GM19035 (cell line): ENCODE measurements at regions not wholly inside any gene's neighbourhood (a gene's known extent, or its start where the extent isn't known, plus 50 kb on each side); places are given as distances from the start of the nearest gene placed in this dataset.

Source experiments
- ATAC-seq: cut with Tn5 transposase; IDR thresholded peaks from one replicate; pipeline ENCODE4 v1.9.1; 2021; ENCODE audit not compliant: unreplicated experiment

DNA sequence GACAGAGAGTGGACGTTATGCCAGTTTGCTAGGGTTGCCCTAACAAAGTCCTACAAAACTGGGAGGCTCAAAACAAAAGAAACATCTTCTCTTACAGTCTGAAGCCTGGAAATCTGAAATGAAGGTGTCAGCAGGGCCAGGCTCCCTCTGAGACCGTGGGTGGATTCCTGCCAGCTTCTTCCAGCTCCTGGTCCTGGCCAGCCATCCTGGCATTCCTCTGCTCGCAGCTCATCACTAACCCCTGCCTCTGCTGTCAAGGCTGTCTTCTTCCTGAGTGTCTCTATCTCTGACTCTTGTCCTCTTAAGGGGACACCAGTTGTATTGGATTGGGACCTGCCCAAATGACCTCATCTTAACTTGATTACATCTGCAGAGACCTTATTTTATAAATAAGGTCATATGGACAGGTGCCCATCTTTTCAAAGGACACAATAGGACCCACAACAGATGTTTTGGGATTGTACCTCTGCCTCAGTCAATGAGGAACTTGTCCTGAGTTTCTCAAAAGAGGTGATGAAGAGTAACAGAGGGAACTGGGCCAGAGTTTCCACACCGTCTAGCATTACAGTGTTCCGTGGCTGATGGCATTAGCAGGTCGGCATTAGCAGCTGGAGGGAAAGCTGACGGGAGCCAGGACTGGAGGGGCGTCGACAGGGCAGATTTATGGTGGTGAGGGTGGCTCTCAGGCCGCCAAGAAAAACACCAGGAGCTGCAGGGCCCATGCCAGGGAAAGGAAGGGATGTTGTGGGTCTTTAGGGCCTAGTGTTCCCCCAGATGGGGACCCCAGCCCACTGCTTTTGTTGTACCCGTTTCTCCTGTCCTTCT is 157.3 kb downstream of the TBXT start:
- no peak for ATAC-seq

DNA sequence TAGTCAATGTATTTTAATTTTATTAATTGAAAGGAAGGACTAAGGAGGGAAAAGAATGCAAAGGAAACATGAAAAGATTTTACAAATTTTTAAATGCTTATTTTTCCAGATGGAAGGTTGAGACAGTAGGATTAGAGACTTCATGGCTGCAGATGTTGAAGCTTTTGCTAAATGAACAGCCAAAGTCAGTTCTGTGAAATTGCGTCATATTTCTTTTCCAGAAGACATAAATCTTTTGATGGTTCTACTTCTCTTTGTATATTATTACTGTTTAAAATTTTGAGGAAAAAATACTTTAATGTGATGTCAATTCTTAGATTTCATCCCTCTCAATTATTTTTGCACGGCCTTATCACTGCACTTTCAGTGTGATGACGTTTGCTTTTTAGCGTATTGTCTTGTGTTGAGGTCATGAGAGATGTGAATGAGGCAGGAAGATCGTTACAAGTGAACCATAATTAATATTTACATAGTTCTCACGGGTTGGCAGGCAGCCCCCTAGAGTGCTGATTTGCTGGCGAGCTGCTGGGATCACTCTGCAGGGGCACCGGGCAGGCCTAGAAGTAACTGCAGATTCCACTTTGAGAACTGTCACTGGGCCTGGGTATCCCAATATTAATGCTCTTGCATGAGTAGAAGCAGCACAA is 158.1 kb downstream of the TBXT start:
- no peak for ATAC-seq

DNA sequence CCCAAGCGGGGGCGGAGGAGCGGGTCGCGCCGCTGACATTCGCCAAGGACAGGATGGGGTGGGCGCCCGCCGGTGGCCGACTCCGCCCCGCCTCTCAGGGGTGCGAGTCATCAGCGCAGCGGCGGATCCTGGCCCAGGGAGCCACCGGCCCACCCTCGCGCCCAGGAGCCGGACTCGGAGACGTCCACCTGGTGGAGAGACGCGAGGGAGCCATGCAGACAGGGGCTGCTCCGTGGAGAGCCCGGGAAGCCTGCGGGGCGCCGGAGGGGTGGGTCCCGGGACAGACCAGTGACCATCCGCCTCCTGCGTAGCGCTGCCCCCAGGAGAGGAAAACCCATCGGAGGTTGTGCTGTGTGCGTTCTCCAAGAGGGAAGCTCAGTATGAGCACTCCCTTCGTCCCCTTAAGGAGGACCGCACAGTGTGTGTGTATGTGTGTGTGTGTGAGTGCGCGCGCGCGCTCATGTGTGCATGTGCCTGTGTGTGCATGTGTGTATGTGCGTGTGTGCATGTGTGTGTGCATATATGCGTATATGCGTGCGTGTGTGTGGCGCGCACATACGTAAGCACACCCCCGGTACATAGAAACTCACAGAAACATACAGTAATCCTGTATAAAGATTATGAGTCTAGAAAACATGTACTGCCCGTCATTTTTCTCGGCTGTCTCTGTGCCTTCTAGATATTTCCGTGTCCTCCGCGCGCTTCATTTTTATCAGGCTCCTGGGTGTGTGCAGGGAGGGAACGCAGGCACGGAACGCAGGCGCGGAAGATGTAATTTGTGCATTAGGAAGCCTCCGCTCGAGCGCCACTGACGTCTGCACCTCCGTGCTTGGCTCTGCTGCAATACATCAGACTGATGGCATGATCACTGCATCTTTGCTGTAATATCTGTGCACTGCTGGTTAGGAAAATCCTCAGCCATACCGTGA is 158.9 kb downstream of the TBXT start:
- no peak for ATAC-seq

DNA sequence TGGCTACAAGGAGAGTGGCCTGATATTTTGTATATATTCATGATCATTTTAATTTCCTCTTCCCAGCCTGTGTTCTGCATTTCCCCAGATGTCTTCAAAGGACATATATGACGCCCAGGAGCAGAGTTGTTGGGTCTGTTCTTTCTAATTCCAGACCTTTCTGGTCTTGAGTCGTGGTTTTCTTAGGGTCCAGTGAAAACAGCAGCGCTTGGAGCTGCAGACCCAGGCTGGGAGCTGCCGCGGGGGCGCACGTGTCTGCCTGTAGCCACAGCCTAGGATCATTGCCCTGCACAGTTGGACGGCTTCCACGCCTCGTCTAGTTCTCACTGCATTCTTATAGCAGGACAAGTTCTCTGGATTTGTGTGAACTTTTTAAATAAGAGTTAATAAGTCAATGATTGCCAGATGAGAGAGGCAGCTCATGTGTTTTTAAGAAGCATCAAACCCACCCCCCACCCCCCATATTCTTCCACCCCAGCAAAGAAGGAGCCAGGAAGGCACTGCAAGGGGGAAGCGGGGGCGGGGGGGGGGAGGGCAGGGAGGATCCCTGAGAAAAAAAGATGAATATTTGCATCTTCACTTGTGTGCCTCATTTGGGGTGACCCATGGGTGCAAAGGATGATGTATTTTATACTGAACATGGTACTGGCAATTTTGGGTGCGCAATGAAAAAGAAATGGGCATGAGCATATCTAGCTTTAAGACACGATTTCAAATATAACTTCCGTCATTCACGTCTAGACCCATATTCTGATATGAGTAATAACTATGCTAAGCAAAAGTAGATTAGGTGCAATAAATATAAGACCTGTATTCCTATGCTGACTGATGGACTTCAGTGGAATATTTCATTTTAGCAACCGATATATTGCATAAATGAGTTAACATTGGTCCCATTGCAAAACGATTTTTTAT is 160.0 kb downstream of the TBXT start:
- ATAC-seq: no peak

DNA sequence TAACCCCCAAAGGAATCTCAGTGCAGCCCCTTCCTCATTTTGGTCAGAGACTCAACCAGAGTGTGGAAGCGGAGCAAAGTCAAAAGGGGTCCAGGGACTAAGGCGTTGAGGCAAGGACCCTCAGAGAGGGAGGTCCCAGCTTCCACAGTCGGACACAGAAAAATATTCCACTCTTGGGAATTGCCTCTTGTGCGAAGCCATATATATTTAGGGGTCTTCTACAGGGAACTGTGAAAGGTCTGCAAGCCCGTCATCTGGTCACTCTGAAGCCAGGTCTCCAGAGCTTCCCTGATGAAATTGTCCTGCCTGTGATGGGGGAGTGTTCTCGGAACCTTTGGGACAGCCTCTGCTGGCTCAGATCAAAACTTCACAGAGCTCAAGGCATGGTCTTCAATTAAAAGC is 160.8 kb downstream of the TBXT start:
- no peak for ATAC-seq

DNA sequence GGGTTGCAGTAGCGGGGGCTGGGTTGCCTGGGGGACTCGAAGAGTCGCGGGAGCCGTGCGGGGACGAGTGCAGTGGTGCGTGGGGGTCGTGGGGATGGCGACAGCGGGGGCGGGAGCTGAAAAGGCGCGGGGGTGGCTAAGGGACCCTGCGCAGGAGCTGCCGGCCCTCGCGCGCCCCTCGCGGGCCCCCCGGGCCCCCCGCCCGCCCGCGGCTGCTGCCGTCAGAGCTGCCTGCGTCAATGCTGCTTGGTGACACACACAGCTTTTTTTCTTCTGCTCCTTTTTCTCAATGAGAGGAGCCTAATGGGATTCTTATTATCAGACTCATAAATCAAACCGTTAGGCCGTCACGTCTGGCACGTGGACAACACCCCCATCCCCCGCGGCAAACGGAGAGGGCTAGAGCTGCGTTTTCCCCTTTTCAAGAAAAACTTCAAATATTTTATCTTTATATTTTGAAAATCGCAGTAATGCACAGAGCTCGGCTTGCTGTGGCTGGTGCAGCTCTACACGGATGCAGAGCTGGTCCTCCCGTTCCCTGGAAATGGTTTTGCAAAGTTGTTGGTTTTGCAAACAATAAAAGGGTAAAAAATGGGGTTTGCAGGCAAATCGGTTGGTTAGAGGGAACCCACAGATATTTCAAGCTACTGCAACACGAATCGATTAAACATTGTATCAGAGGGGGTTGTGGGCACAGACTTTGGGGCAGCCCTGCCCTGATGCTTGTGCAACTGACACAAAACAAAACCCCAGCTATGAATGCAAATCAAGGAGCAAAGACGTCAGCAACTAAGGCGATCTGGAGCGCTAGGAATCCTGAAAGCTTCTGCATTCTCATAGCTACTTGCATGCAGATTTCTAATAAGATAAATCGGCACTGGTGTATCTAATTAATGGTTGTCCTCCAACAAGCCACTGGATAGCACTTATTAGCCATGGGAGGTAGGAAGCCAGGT is 161.4 kb downstream of the TBXT start:
- no peak for ATAC-seq

DNA sequence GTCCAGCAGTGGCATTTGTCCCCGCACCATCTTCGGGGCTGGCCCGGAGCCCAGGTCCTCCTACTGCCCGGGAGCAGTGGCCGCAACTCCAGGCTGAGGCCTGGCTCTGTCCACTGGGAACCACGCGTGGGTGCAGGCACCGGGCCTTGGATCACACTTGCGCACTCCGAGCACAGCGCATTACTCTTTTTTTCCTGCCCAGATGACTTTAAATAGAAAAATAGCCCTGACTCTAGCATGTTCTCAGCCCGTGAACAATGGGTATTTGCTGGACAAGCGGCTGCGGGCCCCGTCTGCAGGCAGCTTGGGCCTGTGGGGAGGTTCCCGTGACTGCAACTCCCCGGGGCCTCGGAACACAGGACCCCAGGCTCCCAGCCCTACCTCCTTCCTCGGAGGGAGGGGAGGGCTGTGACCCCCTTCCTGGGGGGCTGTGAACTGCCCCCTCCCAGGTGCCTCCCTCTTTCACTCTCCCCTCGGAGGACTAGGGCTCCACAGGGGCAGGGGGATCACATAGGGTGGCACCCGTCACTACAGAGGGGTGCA is 162.2 kb downstream of the TBXT start:
- ATAC-seq: no peak

DNA sequence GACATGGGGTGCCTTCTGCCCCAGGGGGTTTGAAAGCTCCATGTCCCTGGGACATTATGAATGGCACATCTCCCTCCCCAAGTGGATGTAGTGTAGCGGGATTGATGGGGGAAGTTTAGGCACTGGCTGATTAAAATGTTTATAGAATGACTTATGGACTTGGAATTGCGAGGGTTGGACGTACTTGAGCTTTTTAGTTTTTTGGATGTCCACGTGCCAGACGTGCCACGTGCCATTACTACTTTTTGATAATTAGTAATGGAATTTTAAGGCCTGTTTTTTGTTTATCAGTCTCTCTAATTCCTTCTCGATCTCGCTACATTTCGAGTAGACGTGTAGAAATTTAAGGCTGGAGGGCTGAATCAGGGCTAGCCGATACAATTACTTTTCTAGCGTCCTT is 162.8 kb downstream of the TBXT start:
- ATAC-seq: no peak

DNA sequence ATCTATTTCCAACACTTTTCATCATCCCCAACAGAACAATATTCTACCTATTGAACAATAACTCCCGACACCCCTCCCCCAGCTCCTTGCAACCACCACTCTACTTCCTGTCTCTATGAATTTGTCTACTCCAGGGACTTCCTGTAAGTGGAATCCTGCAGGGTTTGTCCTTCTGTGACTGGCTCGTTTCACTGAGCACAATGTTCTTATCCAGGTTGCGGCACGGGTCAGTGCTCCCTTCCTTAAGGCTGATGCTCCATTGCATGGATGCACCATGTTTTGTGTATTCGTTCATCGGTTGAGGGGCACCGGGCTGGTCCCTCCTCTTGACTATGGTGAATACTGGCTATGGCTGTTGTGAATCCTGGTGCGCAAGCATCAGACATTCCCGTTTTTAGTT is 163.2 kb downstream of the TBXT start:
- ATAC-seq: no peak

DNA sequence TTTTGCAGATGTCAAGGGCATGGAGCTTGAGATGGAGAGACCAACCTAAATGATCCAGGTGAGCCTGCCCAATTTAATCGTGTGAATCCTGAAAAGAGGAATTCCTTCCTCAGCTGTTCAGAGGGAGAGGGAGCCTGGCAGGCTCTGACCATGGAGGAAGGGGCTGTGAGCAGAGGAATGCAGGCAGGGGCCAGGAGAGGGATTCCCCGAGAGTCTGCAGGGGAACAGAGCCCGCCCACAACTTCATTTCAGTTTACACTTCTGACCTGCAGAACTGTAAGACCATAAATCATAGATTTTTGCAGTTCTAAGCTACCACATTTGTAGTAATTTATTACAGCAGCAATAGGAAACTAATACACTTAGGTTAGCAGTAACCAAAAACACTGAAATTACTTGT is 164.1 kb downstream of the TBXT start:
- no peak for ATAC-seq

DNA sequence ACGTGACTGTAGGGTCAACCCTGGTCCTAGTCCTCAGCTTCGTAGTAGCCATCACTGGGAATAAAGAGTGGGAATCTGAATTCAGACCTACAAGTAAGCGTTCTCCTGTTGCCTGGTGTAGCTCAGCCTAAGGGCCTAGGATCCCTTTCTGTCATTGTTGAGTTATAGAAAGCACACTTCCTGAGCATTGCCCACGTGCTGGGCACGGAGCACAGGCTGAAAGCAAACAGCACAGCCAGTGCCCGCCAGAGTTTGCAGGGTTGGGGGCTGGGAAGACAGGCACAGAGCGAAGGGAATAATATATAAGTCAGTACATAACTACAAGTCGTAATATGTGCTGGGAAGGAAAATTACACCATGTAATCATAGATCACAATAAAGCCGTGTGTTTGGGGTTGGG is 166.3 kb downstream of the TBXT start:
- no peak for ATAC-seq

DNA sequence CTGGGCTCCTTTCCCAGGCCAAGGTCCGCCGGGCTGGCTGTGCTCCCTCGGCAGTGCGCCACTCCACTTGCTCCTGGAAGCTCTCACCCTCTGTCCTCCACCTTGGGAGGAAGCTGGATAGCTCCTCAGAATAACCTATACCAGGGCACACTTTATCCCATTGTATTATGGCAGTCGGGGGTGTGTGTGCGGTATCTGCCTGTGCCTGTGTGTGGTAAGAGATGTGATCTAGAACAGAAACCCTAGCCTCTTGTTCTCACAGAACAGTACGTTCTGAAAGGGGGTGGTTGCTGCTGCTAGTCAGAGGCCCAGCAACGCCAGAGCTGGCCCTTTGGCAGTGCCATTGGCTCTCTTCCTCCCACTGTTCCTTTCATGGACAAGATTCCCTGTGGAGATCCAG is 168.4 kb downstream of the TBXT start:
- ATAC-seq: no peak

DNA sequence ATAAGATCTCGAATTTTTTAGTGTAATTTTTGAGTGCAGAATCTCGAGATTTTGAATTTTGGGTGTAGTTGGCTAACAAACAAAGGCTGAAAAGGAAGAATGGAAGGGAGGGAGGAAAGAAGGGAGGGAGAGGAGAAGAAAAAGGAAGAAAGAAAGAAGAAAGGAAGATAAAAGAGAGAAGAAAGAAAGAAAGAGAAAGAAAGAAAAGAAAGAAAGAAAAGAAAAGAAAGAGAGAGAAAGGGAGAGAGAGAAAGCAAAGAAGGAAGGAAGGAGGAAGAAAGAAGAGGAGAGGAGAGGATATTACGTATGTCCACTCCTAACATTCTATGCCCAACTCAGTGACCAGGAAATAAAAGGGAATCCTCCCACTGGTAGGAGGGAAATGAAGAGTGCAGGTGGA is 169.6 kb downstream of the TBXT start:
- no peak for ATAC-seq

DNA sequence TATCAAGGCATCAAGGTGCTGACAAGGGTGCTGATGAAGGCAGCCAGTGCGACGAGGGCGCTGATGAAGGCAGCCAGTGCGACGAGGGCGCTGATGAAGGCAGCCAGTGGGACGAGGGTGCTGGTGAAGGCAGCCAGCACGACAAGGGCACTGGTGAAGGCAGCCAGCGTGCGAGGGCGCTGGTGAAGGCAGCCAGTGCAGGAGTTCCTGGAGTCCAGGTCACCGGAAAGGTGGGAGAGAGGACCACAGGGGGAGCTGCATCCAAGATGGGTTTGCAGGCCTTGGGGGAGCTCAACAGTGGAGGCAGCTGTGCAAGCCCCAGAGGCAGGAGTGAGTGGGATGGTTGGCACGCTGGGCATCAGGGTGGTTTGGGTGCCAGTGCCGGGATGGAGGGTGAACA is 176.3 kb downstream of the TBXT start:
- no peak for ATAC-seq

DNA sequence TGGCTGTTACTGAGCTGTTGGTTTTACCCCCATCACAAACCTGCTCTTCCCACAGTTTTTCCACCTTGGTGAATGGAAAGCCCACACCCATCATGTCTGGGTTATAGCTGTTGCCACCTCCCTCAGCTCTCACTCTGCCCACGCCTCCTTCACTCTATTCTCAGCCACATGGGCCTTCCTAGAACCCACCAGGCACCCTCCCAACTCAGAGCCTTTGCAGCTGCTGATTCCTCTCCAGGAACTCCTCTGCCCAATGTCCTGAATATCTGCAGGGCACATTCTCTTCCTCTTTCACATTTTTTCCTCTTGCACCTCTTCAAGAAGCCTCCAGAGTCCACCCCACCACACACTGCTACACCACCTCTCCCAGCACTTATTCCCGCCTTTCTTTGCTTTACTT is 177.4 kb downstream of the TBXT start:
- ATAC-seq: no peak

DNA sequence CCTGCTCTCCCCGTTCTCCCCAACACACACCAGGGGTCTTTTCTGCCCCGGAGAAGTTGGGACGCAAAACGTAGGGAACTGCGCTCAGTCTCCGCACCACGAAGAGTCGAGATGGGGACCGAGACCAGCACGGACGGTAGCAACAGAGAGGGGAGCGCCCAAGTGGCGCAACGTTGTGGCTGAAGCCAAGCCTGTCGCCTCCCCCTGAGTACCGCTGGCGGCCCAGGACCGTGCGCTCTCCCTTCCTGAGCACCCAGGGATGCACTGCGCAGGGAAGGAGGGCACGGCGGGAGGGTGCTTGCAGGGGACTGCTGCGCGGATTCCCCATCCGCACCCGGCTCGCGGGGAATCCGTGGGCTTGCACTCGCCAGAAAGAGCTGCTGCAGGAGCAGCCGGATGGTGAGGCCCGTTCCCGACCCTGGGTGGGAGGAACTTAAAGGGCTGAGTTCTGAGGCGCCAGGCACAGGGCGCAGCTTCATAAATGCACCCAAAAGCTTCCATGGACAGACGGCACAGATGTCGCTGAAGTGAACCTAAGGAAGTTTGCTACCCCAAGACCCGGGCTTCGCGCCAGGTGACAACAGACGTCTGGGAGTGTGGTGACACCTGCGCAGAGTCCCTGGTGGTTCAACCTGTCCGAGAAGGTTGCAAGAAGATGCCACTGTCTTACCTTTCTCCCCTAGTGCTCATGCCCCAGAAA is 178.7 kb downstream of the TBXT start:
- no peak for ATAC-seq

DNA sequence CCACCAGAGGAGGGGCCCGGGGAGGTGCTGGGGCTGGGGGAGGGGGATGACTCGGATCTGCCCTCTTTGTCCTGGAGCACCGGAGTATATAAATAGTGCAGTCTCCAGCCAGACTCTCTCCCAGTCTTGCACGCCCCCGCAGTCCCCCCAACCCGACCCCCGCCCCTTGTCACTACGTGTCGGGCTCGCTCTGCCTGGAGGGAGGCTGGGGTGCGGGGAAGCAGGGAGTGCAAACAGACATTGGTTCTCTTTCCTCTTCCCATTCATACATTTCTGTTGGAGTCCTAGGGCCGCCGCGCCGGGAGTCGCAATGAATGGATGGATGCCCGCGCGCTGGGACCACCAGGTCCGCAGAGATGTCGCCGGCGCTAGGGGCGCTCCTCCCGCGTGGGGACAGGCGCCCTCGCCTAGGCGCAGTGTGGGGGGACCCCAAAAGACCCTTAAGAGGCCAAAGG is 179.3 kb downstream of the TBXT start:
- no peak for ATAC-seq

DNA sequence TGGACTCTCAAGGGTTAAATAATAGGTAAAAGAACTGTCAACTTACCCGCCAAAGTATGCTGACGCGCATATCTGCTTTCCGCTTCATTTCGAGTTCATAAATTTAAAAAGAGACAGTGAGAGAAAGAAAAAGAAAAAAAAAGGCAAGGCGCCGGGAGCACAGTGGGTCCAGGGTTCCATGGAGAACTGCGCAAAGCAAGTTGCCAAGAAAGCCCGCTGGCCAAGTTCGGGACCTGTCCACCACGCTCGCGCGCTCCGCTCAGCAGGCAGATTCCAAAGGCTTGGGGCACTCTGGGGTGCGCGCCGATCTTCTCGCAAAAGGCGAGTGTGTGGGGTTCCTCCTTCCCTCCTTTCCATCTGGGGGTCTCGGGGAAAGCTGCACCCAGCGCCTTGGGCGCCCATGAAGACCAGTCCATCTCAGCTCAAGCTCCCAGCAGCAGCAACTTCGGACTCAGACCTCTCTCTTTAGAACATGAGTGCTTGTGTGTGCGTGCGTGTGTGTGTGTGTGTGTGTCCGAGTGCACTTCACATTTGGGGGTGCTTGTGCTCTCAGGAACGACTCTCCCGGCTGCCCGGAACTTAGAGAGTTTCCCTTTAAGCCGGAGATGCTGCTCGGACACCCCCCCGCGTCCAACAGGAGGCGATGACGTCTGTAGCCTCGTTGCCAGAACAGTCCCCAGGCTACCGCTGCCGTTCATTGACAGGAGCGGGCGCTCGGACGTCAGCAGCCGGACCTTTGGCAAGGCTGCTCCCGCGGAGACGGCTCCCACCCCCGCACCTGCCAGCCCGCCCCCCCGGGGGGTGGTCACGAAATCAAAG is 180.0 kb downstream of the TBXT start:
- no peak for ATAC-seq
